ENCODE measurements at regions not wholly inside any gene's neighbourhood (a gene's known extent, or its start where the extent isn't known, plus 50 kb on each side); places are given as distances from the start of the nearest gene placed in this dataset.
"Not testable (repeated sequence)": the region's sequence is repeated elsewhere in the genome, so short reads cannot be mapped to it uniquely, and the experiment has no call there.

DNA sequence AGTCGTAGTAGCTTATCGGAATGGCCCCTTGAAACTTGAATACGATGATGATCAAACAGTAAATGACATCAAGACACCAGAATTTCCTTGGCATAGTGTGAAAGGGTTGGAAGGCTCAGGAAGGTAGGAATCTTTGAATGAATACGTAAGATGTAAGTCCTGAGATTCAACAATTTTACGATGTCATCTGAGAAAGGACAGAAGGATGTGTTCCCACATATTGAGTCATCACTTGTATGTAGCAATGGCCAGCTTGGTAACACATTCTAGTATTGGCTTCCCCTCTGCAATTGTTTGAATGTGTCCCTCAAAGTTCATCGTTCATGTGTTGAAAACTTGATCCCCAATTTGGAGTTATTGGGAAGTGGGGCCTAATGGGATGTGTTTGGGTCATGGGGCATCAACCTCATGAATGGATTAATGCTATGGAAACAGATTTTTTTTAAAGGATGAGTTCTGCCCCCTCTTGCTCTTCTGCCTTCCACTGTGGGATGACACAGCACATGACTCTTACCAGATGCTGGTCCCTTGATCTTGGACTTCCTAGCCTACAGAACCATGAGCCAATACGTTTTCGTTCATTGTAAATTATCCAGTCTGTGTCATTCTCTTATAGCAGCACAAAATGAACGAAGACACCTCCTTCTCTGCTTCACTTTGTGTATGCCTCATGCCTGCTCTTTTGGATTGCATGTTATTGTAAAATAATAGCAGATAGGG, 284.6 kb downstream of the BCAT1 start:
- no peak for DNase-seq

DNA sequence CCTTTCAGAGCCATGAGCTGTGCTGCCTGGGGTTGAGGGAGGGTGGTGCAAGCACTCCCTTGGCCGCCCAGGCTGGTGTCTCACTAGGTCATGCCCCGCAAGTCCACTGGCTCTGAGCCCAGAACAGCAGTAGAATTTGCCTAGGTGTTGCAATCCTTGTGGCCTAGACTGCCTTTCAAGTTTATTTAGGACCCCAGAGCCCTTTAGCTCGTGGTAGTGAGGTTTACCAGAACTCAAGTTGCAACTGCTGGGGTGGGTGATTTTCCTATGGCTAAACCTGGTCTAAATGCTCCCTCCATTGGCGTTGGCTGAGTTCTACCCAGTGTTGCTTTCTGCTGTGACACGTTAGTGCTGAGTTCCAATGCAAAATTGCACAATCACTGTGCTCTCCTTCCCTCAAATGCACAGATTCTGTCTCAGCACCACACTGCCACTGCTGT, 287.2 kb downstream of the BCAT1 start:
- DNase-seq: no peak

DNA sequence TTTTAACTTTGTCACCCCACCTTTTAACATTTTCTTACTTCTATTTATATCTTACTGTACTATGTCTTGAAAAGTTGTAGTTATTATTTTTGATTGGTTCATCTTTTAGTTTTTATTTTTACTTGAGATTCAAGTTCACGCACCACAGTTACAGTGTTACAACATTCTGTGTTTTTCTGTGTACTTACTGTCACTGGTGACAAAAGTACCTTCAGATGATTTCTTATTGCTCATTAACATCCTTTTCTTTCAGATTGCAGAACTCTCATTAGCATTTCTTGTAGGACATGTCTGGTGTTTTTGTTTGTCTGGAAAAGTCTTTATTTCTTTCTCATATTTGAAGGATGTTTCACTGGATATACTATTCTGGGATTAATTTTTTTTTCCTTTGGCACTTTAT, 289.9 kb downstream of the BCAT1 start:
- no peak for DNase-seq

DNA sequence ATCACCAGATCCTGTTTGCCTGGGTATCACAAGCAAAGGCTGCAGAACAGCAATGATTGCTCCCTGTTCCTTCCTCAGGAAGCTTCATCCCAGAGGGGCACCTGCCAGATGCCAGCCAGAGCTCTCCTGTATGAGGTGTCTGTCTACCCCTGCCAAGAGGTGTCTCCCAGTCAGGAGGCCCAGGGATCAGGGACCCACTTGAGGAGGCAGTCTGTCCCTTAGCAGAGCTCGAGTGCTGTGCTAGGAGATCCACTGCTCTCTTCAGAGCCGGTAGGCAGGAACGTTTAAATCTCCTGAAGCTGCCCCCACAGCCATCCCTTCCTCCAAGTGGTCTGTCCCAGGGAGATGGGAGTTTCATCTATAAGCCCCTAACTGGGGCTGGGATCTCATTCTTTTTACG, 294.6 kb downstream of the BCAT1 start:
- DNase-seq: not testable (repeated sequence)

DNA sequence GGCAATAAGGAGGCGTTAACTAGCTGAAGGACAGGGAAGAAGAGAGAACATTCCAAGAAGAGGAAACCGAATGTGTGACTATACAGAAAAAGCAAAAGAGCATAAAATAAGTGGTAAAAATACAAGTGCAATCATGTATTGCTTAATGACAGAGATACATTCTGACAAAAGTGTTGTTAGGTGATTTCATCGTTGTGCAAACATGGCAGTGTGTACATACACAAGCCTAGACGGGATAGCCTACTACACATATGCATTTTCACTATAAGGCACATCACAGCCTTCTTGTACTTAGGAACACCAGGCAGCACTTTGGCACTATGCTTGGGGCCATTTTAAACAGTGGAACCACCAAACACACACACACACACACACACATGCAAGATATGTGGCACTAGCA, 299.3 kb downstream of the BCAT1 start:
- no peak for DNase-seq

DNA sequence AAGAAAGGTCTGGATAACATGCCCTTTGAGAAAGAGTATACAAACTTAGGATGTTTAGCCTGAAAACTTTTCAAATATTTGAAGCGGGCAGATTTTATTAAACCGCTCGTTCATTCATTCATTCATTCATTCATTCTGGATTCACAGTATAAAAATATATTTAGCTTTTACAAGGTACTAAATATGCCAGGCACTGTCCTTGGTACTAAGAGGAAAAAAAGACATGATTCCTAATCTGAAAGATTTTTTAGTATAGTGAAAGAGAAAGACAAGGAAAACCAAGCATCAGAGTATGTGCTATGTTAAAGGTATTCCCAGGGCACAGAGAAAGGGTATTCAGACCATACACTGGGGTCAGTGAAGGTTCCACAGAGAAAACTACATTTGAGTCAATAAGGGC, 299.7 kb downstream of the BCAT1 start:
- DNase-seq: no peak

DNA sequence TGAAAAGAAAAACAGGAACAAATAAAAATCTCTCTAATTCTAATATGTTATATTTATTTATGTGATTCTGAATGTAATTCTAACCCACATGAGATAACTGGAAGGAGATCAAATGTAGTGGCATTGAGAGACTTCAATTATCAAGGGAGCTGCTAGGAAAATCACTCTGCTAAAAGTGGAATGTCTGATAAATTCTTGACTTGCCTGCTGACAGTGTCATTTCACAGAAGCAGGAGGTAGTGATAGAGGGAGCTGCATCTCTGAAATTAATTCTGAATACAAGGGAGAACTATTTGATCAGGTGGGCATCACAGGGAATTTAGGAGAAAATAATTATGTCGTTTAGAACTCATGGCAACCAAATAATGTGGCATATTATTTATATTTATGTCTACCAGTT, 303.6 kb downstream of the BCAT1 start:
- DNase-seq: no peak

DNA sequence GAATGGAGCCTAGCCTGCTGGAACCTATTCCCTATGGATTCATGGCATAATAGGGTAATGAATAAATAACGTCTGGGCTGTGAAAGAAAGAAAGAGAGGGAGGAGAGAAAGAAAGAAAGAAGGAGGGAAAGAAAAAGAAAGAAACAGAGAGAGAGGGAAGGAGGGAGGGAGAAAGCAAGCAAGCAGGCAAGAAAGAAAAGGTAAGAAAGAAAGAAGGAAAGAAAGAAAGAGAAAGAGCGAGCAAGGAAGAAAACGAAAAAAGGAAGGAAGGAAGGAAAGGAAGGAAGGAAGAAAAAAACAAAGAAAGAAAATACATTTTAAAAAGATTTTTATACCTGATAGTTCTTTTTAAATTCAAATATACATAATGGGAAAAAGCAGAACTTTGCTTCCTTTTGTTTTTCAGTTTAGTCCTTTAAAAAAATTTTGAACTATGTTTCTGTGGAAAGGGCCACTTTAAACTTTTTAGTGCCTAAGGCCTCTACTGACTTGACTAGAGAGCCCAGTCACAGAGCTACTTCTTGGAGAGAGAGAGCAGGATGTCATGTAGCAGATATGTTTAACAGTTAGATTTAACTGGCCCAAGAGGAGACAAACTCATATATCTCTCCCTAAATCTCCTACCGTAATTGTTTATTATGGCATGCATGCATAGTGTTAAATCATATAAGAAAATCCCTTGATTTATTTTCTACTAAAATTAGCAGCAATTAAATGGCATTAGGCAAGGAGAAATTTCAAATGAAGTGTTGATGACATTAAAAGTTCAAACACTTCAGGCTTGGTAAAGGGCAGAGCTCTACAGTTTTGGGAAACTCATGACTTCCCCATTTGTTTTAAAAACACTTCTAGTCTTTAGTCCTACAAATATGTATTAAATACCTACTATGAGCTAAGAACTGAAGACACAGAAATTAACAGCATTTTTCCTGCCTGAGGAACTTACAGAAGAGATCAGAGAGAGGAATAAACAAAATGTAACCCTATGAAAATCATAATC, 305.5 kb downstream of the BCAT1 start:
- no peak for DNase-seq

DNA sequence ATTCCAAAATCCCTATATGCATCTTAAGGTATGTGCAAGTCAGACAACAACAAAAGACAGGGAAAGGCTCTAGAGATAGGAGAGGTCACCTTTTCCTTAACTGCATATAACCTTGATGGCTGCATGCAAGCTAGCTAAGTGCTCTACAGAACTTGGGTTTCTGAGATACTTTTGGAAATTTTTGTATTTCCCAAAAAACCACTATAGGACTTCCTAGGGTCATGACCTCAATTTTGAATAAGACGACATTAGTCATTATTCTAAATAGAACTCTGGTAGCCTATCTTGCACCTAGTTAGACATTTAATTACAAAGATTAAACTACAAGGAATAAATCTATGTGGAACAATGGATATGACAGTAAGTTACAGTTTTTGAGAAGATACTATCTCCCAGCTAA, 309.3 kb downstream of the BCAT1 start:
- no peak for DNase-seq

DNA sequence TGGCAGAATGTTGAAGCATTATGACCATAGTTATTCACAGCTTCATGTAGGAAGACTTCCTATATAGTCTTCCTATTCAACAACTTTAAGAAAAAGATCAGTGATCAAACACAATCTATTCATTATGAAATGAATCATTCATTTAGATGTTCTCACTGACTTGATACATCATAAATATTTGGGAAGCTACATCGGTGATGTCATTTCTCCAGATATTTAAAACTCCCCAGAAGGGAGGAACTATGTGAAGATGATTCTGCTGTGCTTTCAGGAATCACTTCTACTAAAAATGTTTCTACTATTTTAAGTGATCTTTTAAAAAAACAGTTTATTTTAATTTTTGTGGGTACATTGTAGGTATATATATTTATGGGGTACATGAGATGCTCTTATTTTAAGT, 316.4 kb downstream of the BCAT1 start:
- DNase-seq: no peak

DNA sequence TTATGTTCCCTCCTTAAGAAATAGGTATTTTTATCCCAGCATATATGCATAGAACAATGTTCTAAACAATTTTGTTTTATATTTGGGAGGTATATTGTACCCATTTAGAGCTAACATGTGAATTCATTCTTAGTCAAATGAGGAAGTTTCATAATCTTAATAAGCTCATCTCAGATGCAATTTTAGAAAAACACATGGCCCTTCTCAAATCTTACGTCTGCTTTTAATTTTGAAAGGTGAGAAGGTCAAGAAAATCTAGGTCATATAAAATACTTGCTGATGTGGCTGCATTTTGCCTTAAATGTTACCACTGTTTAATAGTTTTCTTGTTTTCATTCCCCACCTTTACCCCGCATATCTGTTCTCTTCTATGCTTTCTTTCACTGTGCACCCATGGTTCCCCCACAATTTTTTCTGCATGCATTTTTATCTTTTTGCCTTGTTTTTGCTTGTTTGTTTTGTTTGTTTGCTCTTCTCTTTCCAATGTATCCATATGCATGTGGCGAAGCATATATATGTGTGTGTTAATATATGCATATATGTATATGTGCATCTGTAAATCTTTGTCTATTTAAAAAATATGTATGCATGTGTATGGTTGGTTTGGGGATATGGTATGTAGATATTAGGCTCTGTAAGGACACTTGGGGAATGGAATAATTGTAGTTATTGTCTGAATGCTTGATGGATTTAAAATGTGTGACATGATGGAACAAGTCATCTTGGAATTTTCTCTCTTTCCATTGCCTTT, 317.1 kb downstream of the BCAT1 start:
- no peak for DNase-seq

DNA sequence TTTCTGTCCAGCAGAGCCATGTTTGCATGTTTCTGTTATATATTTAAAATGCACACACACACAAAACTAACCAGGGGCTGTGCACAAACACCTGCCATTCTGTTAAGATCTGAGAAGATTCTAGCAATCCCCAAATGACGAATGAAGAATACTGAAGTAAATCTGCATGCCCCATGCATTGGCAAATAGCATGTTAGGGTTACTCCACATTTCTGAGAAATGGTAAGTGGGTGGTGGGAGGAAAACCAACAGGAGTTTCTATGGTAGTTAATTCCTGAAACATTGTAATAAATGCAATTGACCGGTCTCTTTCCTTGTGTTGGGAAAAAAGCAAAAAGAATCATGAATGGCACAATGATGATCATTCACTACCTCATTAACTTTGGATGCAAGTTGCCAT, 318.0 kb downstream of the BCAT1 start:
- DNase-seq: no peak

DNA sequence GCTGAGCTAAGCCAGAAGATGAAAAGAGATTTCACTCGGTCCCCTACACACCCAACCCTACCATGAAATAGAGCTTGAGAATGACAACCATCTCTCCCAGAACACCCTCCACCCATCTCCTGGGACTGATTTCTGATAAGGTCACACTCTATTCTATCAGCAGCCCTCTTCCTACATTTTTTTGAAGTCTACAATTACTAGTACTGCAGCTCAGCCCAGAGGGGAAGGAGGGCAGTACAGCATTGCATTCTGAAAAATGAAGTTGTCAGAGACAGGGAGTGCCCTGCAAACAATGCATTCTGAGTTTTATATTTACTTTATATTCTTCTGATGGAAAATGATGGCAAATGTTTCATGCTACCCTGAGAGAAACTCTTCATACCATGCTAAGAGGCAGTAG, 318.5 kb downstream of the BCAT1 start:
- DNase-seq: no peak

DNA sequence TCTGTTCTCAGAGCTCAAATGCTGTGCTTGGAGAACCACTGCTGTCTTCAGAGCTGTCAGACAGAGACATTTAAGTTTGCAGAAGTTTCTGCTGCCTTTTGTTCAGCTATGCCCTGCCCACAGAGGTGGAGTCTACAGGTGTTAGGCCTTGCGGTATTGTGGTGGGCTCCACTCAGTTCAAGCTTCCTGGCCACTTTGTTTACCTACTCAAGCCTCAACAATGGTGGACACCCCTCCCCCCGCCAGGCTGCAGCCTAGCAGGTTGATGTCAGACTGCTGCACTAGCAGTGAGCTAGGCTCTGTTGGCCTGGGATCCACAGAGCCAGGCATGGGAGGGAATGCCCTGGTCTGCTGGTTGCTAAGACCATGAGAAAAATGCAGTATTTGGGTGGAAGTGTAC, 323.8 kb downstream of the BCAT1 start:
- DNase-seq: no peak

DNA sequence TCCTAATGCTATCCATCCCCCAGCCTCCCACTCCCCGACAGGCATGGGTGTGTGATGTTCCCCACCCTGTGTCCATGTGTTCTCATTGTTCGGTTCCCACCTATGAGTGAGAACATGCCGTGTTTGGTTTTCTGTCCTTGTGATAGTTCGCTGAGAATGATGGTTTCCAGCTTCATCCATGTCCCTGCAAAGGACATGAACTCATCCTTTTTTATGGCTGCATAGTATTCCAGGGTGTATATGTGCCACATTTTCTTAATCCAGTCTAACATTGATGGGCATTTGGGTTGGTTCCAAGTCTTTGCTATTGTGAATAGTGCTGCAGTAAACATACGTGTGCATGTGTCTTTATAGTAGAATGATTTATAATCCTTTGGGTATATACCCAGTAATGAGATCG, 328.9 kb downstream of the BCAT1 start:
- not testable (repeated sequence) for DNase-seq

DNA sequence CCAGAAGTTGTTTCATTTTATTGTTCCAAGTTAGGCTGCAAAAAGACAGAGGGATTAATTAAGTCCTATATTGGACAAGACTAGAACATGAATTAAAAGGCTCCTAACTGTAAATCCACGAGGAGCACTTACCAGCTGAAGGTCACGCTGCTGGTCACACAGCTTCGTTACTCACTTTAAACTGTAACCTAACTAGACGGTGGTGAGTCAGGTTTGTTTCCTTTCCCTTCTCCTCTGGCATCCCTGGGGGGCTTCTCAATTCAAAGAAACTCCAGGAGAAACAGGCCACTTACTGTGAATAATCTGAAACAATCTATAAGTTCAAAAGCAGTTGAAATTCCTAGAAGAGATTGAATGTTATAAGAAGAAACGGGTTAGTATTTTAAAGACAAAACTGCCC, 331.4 kb downstream of the BCAT1 start:
- no peak for DNase-seq

DNA sequence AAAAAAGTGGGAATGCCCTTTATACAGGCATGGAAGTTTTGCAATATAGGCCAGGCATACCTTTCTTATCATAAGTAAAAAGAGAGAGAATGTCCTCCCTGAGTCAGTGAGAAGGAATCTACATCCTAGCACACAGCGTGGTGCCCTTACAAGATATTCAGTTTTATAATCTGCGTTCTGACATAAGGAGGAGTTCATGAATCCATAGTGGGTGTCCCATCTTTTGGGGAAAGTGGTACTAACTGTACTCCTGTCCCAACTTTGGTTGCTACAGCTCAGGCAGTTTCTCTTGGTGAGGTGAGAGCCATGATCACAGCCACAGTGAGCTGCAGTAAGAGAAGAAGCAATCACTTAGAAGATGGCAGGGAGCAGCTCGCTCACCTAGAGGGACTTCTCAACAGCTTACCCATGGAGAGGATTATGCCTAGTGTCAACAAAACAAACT, 332.9 kb downstream of the BCAT1 start:
- no peak for DNase-seq

DNA sequence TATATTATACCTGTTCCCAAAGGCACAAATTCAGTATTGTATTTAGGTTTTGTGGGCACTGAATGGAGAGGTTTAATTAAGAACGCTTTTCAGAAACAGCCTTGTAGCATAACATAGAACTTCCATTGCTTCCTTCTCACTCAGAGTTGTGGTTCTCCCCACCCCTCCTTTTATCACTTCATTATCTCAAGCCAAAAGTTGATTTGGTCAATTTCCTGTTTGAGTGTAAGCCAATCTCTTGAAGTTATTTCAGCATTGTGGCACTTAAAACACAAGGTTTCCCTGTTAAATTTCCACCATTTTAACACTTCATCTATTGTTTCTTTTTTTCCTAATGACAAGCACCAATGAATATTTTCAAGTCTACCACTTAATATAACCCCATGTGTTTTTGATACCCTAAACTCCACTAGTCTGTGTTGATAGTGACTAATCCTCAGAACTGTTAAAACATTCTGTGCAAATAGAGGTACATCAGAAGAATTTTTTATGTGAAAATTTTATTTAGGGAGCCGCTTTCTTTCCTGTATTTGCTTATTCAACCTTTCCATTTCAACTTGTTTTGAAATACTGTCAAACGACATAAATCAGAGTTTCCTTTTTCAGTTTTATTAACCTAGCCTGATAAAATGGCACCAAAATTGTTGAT, 340.1 kb downstream of the BCAT1 start:
- no peak for DNase-seq

DNA sequence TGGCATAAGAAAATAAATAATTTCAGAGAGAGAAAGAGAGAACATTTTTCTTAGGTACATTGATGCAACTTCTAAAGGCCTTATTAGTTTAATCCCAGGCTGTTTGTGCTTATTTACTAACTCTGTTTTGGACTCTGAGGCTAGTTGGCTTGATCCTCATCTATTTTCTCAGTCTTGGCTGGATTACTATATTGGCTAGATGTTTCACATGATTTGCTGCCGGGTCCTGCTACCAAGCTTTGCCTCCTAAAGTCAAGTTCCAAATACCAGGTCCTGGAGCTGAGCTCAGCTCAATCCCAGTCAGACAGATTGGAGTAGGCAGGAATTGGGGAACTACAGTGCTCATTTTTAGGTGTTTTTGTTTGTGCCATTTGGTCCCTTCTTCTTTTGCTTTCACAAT, 340.8 kb downstream of the BCAT1 start:
- DNase-seq: no peak

DNA sequence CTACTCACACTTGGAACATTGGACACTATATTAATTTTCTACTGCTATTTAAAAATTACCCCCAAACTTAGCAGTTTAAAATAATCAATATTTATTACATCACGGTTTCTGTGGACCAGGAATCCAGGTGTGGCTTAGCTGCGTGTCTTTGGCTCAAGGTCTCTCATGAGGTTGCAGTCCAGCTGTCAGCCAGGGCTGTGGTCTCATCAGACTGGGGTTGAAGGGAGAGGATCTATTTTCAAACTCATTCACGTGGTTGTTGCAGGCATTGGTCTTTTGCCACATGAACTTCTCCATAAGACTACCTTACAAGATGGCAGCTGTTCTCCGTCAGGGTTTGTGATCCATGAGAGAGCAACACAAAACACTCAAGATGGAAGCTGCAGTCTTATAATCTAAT, 343.0 kb downstream of the BCAT1 start:
- DNase-seq: no peak

DNA sequence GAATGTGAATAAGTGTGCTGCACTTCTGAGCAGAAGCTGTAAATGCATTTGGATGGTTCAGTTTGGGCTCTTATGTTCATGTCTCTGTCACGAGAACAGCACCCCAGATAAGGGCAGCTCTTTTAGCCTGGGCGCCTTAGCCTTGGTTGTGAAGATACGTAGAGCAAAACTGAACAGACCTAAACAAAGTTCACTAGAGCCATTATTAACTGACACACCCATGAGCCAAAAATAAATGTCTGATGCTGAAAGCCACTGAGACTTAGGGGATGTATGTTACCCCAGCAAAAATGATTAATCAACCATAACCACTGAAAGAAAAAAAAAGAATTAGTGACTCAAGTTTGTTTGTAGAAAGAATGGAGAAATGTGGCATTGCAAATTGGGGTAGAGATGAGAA, 343.4 kb downstream of the BCAT1 start:
- no peak for DNase-seq

DNA sequence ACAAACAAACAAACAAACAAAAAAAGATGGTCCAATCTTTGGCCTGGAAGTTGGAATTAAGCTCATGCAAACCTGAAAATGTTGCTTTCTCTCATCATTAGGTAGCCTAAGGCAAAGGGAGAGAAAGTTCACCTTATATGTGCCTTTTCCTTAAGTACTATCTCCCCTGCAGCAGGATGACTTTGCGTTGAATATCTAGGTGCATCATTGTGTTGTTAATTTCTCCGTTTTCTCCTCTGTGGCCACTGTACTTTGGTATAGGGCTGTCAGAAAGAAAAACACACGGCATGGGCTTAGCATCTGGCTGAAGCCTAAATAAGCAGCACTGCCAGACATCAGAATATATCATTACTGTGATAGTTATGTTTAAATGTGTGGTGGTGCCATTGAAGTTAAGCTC, 345.5 kb downstream of the BCAT1 start:
- DNase-seq: no peak

DNA sequence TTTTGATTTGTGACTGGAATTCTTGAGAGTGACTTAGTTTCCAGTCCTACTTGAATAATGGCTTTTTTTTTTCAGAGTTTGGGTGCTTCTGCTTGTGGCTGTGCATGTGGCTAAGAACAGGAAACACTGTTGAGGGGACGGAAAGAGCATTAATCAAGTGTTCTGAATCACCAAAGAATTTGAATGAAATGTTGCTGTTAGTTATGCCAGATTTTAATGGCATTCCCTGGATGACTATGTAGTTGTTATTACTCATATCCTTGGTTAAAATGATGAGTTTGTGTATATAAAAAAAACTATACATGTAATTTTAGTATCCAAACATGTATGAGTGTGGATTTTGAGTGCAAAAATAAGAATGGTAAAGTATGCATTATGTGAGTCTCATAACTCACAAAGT, 347.9 kb downstream of the BCAT1 start:
- no peak for DNase-seq
